OCI-LY7 (cell line): ENCODE measurements at regions not wholly inside any gene's neighbourhood (a gene's known extent, or its start where the extent isn't known, plus 50 kb on each side); places are given as distances from the start of the nearest gene placed in this dataset.

ENCODE experiments used
- CTCF ChIP-seq: fragments of 200-600 bp; sonication (generic); conservative IDR thresholded peaks from 2 replicates; pipeline ENCODE4 v1.5.1; 2014; ENCODE audit warnings: mild to moderate bottlenecking, antibody characterized with exemption, low read length, moderate library complexity, mixed read lengths
- EZH2phosphoT487 ChIP-seq: fragments of 200-600 bp; sonication (generic); IDR thresholded peaks from 2 replicates; pipeline ENCODE4 v1.6.1; 2018; ENCODE audit warnings: low read depth, borderline replicate concordance, mild to moderate bottlenecking, mixed run types, antibody characterized with exemption, low read length, moderate library complexity, mixed read lengths

- TF ChIP-seq CTCF (no peak), EZH2phosphoT487 (no peak)
Observed at GRCh38 chr13:53200075-53200474, 171.5 kb downstream of the OLFM4 start.
